ENCODE measurements at regions not wholly inside any gene's neighbourhood (a gene's known extent, or its start where the extent isn't known, plus 50 kb on each side); places are given as distances from the start of the nearest gene placed in this dataset.

DNA sequence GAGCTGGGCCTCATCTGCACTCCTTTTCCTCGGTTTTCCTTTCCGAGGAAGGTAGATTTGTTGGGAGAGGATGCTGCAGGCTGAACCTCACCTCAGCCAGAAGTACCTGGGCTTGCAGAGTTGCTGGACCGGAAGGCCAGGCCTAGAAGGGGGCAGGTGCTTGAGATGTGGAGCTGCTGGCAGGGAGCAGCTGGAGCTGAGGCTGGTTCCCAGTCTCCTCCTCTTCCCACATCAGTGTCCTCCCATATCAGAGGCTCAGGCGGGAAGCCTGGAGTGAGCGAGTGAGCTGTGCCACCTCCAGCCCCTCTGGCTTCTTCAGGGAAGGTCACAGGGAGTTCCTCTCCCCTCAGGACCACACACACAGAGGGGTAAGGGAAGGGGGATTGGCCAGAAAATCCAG is 259.4 kb downstream of the GADD45G start:
- H3K9ac ChIP-seq = no peak overlapping the region
- H4K20me1 ChIP-seq (ENCODE audit: insufficient read depth) = no peaks in the 10 kb centered on the region
- H3K36me3 ChIP-seq (replicated peaks in 1 of 2; ENCODE audit: control insufficient read depth in 1 of 2, insufficient read depth in 2 of 2, low read length in 1 of 2) = no peaks in the 10 kb centered on the region
- no peak overlapping the region for H3K4me3 ChIP-seq (ENCODE audit: low read depth in 2 of 2, low read length in 1 of 2)
- no peaks in the 10 kb centered on the region for H3K9me3 ChIP-seq
- H3K79me2 ChIP-seq (ENCODE audit: insufficient read depth) = no peaks in the 10 kb centered on the region
- ChIA-PET CTCF (interaction anchor here (1.3 kb wide), 1 partner anchor 54 kb away, joined by 3 read pairs; no protein-coding TSS in a partner anchor), POLR2A (no interaction called here)
- no peaks in the 10 kb centered on the region for H3F3A ChIP-seq (replicated peaks; ENCODE audit: insufficient read depth)
- no peak overlapping the region for H2AFZ ChIP-seq (ENCODE audit: low read depth)
- no peaks in the 10 kb centered on the region for H3K27me3 ChIP-seq (ENCODE audit: insufficient read depth)
- DNase-seq = no peak
- TF ChIP-seq MXI1 (IDR thresholded peaks at IDR 0.05; ENCODE audit: low read depth, low read length) = no peak
- no peak for TF ChIP-seq EP300 (IDR thresholded peaks at IDR 0.05; ENCODE audit: borderline replicate concordance in 1 of 2, low read depth in 1 of 2, low read length in 1 of 2)
- TF ChIP-seq FOXM1 (IDR thresholded peaks at IDR 0.05; ENCODE audit: low read depth) = no peak
- TF ChIP-seq, protein P1, sequence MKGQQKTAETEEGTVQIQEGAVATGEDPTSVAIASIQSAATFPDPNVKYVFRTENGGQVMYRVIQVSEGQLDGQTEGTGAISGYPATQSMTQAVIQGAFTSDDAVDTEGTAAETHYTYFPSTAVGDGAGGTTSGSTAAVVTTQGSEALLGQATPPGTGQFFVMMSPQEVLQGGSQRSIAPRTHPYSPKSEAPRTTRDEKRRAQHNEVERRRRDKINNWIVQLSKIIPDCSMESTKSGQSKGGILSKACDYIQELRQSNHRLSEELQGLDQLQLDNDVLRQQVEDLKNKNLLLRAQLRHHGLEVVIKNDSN (IDR thresholded peaks at IDR 0.05; ENCODE audit: borderline replicate concordance, low read depth) = no peak
- TF ChIP-seq TAF1 (IDR thresholded peaks at IDR 0.05; ENCODE audit: borderline replicate concordance, low read depth, low read length) = no peak
- TF ChIP-seq MEF2A (IDR thresholded peaks at IDR 0.05; ENCODE audit: borderline replicate concordance, low read depth) = no peak
- TF ChIP-seq YY1 (IDR thresholded peaks at IDR 0.05; ENCODE audit: low read depth) = no peak
- peaks cover 0 to 3% of the 10 kb centered on the region in 2 experiments; a peak in 1 of 4 replicates for H3K4me1 ChIP-seq (ENCODE audit: control insufficient read depth in 1 of 2, insufficient read depth in 2 of 2, low read depth in 1 of 2, low read length in 1 of 2)
- WGBS (ENCODE audit: low lambda C conversion rate) = 61% methylated on average over 4 of the region's 5 CpGs
- H3K9me2 ChIP-seq = no peaks in the 10 kb centered on the region
- no peak overlapping the region for H3K4me2 ChIP-seq
- H3K27ac ChIP-seq (ENCODE audit: low read depth in 2 of 2, low read length in 1 of 2) = no peak overlapping the region

DNA sequence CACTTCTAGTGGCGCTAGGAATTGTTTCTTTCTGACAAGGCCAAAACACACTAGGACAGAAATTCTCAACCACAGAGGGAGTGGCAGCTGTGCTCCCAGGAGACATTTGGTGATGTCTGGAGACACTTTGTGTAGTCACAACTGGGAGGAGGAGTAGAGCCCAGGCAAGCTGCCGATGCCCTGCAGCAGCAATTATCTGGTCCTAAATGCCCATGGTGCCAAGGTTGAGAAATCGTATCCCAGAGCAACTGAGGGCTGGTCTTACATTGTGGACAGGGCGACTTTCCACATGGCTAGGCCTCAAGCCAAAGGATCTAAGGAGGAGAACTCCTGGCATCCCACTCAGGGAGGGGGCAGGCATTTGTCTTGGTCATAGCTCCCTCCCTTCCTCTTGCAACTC is 259.9 kb downstream of the GADD45G start:
- POLR2A ChIA-PET = no interaction called here
- Histone ChIP-seq H4K20me1 (ENCODE audit: insufficient read depth) (no peaks in the 10 kb centered on the region), H3K79me2 (ENCODE audit: insufficient read depth) (no peaks in the 10 kb centered on the region), H3K27me3 (ENCODE audit: insufficient read depth) (no peaks in the 10 kb centered on the region), H3K9me3 (no peaks in the 10 kb centered on the region), H3K4me2 (no peak overlapping the region), H3K27ac (ENCODE audit: low read depth in 2 of 2, low read length in 1 of 2) (no peak overlapping the region), H3K4me1 (ENCODE audit: control insufficient read depth in 1 of 2, insufficient read depth in 2 of 2, low read depth in 1 of 2, low read length in 1 of 2) (peaks cover 0 to 3% of the 10 kb centered on the region in 2 experiments; a peak in 1 of 4 replicates), H3F3A (replicated peaks; ENCODE audit: insufficient read depth) (no peaks in the 10 kb centered on the region), H3K36me3 (replicated peaks in 1 of 2; ENCODE audit: control insufficient read depth in 1 of 2, insufficient read depth in 2 of 2, low read length in 1 of 2) (no peaks in the 10 kb centered on the region), H3K9me2 (no peaks in the 10 kb centered on the region), H3K9ac (no peak overlapping the region), H2AFZ (ENCODE audit: low read depth) (no peak overlapping the region), H3K4me3 (ENCODE audit: low read depth in 2 of 2, low read length in 1 of 2) (no peak overlapping the region)
- DNase-seq = no peak
- no peak for TF ChIP-seq FOSL2 (IDR thresholded peaks at IDR 0.05; ENCODE audit: borderline replicate concordance, low read depth)
- no peak for TF ChIP-seq EZH2phosphoT487 (IDR thresholded peaks at IDR 0.05; ENCODE audit: borderline replicate concordance, low read depth)
- TF ChIP-seq, protein P2, sequence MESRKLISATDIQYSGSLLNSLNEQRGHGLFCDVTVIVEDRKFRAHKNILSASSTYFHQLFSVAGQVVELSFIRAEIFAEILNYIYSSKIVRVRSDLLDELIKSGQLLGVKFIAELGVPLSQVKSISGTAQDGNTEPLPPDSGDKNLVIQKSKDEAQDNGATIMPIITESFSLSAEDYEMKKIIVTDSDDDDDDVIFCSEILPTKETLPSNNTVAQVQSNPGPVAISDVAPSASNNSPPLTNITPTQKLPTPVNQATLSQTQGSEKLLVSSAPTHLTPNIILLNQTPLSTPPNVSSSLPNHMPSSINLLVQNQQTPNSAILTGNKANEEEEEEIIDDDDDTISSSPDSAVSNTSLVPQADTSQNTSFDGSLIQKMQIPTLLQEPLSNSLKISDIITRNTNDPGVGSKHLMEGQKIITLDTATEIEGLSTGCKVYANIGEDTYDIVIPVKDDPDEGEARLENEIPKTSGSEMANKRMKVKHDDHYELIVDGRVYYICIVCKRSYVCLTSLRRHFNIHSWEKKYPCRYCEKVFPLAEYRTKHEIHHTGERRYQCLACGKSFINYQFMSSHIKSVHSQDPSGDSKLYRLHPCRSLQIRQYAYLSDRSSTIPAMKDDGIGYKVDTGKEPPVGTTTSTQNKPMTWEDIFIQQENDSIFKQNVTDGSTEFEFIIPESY (IDR thresholded peaks at IDR 0.05; ENCODE audit: borderline replicate concordance, low read depth) = no peak
- TF ChIP-seq JUND (IDR thresholded peaks at IDR 0.05) = no peak
- no peak for TF ChIP-seq NFIC (IDR thresholded peaks at IDR 0.05; ENCODE audit: borderline replicate concordance)
- TF ChIP-seq GABPA (IDR thresholded peaks at IDR 0.05; ENCODE audit: low read depth) = no peak
- no peak for TF ChIP-seq POLR2AphosphoS5 (IDR thresholded peaks at IDR 0.05; ENCODE audit: low read depth, low read length)
- TF ChIP-seq YY1 (IDR thresholded peaks at IDR 0.05; ENCODE audit: low read depth) = no peak
- 28% methylated on average over 3 of the region's 4 CpGs for WGBS (ENCODE audit: low lambda C conversion rate)
- CTCF ChIA-PET = interaction anchor here (1.3 kb wide), 1 partner anchor 54 kb away, joined by 3 read pairs; no protein-coding TSS in a partner anchor

Measured in SK-N-SH (cell line).